ENCODE measurements at regions not wholly inside any gene's neighbourhood (a gene's known extent, or its start where the extent isn't known, plus 50 kb on each side); places are given as distances from the start of the nearest gene placed in this dataset.

- H3K9me3 ChIP-seq, result no peaks in the 10 kb centered on the region
- no peak for DNase-seq (ENCODE audit: low spot score in 2 of 2)
- no peaks in the 10 kb centered on the region for H3K36me3 ChIP-seq
- H3K4me1 ChIP-seq, result no peaks in the 10 kb centered on the region
- intact Hi-C loops (cut with DNase I; ENCODE audit: low total_unique reads), result no loop called here
- H3K27me3 ChIP-seq, result no peaks in the 10 kb centered on the region
- no peak overlapping the region for H3K27ac ChIP-seq
- no peak for TF ChIP-seq CTCF (IDR thresholded peaks at IDR 0.05)
- no peak for TF ChIP-seq POLR2A (IDR thresholded peaks at IDR 0.05)
- TF ChIP-seq POLR2AphosphoS5 (IDR thresholded peaks at IDR 0.05), result no peak
- H3K4me3 ChIP-seq, result no peak overlapping the region
These were observed 116.1 kb downstream of the UCHL5 start for GRCh38 chr1:192943108-192943507.

GRCh38 chr1:192943522-192943921, 115.6 kb downstream of the UCHL5 start:
- intact Hi-C loops (cut with DNase I; ENCODE audit: low total_unique reads), result no loop called here
- H3K4me1 ChIP-seq, result no peaks in the 10 kb centered on the region
- H3K27me3 ChIP-seq, result no peaks in the 10 kb centered on the region
- no peak for DNase-seq (ENCODE audit: low spot score in 2 of 2)
- H3K36me3 ChIP-seq, result no peaks in the 10 kb centered on the region
- H3K9me3 ChIP-seq, result no peaks in the 10 kb centered on the region
- no peak overlapping the region for H3K4me3 ChIP-seq
- H3K27ac ChIP-seq, result no peak overlapping the region
- TF ChIP-seq POLR2A (IDR thresholded peaks at IDR 0.05), result no peak
- TF ChIP-seq CTCF (IDR thresholded peaks at IDR 0.05), result no peak
- no peak for TF ChIP-seq POLR2AphosphoS5 (IDR thresholded peaks at IDR 0.05)

GRCh38 chr1:192945390-192946130, 113.6 kb downstream of the UCHL5 start:
- Histone ChIP-seq H3K36me3 (no peaks in the 10 kb centered on the region), H3K9me3 (no peaks in the 10 kb centered on the region), H3K27ac (no peak overlapping the region), H3K4me3 (no peak overlapping the region), H3K4me1 (no peaks in the 10 kb centered on the region), H3K27me3 (no peaks in the 10 kb centered on the region)
- DNase-seq (ENCODE audit: low spot score in 2 of 2), result no peak
- TF ChIP-seq POLR2AphosphoS5 (IDR thresholded peaks at IDR 0.05), result no peak
- no peak for TF ChIP-seq CTCF (IDR thresholded peaks at IDR 0.05)
- no peak for TF ChIP-seq POLR2A (IDR thresholded peaks at IDR 0.05)
- intact Hi-C loops (cut with DNase I; ENCODE audit: low total_unique reads), result no loop called here

- TF ChIP-seq POLR2AphosphoS5 (IDR thresholded peaks at IDR 0.05) (no peak), POLR2A (IDR thresholded peaks at IDR 0.05) (no peak), CTCF (IDR thresholded peaks at IDR 0.05) (no peak)
- Histone ChIP-seq H3K36me3 (no peaks in the 10 kb centered on the region), H3K4me1 (no peaks in the 10 kb centered on the region), H3K4me3 (no peak overlapping the region), H3K9me3 (no peaks in the 10 kb centered on the region), H3K27ac (no peak overlapping the region), H3K27me3 (no peaks in the 10 kb centered on the region)
- DNase-seq (ENCODE audit: low spot score in 2 of 2), result no peak
- intact Hi-C loops (cut with DNase I; ENCODE audit: low total_unique reads), result no loop called here
These were observed 109.4 kb downstream of the UCHL5 start for GRCh38 chr1:192949783-192950182.

DNA sequence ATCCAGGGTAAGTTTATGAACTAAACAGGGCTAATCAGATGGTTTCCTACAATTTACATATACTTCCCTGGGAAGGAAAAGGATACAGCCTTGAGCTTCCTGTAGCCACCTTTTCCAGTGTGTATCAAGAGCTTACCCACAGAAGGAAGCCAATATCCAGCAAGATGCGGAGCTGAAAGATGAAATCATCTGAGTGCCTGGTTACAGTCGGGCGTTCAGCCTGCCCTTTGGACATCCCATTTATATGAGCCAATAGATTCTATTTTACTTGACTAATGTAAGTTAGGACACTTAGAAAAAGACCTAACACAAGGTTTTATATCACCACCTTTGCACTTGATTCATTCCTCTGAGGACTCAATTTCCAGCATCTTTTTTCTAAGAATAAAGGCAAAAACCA, 108.2 kb downstream of the UCHL5 start:
- Histone ChIP-seq H3K9me3 (no peaks in the 10 kb centered on the region), H3K4me3 (no peak overlapping the region), H3K27ac (no peak overlapping the region), H3K27me3 (no peaks in the 10 kb centered on the region), H3K36me3 (no peaks in the 10 kb centered on the region), H3K4me1 (no peaks in the 10 kb centered on the region)
- intact Hi-C loops (cut with DNase I; ENCODE audit: low total_unique reads), result no loop called here
- DNase-seq (ENCODE audit: low spot score in 2 of 2), result no peak
- TF ChIP-seq POLR2A (IDR thresholded peaks at IDR 0.05), result no peak
- no peak for TF ChIP-seq POLR2AphosphoS5 (IDR thresholded peaks at IDR 0.05)
- TF ChIP-seq CTCF (IDR thresholded peaks at IDR 0.05), result no peak

All from breast epithelium (tissue), 4 donors.